ENCODE measurements at regions not wholly inside any gene's neighbourhood (a gene's known extent, or its start where the extent isn't known, plus 50 kb on each side); places are given as distances from the start of the nearest gene placed in this dataset.

GRCh38 chr6:68042339-68043121 is 592.6 kb upstream of the ADGRB3 start:
- 1% methylated on average over 4 of the region's 4 CpGs for WGBS (ENCODE audit: insufficient coverage, low coverage, missing lambda C conversion rate)
- no peak for TF ChIP-seq RREB1 (CRISPR knock-in tag; IDR thresholded peaks at IDR 0.05)
- peak; percentile 54; the same call in 1 of the 2 replicates for TF ChIP-seq ZNF644 (tag; IDR thresholded peaks at IDR 0.05; ENCODE audit: low read depth)
- TF ChIP-seq ZNF12 (CRISPR knock-in tag; IDR thresholded peaks at IDR 0.05), result no peak
- TF ChIP-seq ZBTB2 (IDR thresholded peaks at IDR 0.05), result no peak
- TF ChIP-seq GATAD2B (IDR thresholded peaks at IDR 0.05; ENCODE audit: borderline replicate concordance), result 0 out of 2 replicates have a peak, but pooled peaks have one; percentile 16
- no peak for TF ChIP-seq THAP7 (CRISPR knock-in tag; IDR thresholded peaks at IDR 0.05)
- no peak for TF ChIP-seq MXI1 (IDR thresholded peaks at IDR 0.05; ENCODE audit: low read depth, low read length)
- TF ChIP-seq NFIC (IDR thresholded peaks at IDR 0.05), result peak; percentile 25; the same call in 1 of the 2 replicates
- peak; percentile 27 for TF ChIP-seq DACH1 (IDR thresholded peaks at IDR 0.05; ENCODE audit: partially characterized antibody)
- TF ChIP-seq THRAP3 (IDR thresholded peaks at IDR 0.05; ENCODE audit: borderline replicate concordance), result no peak

More at GRCh38 chr6:68042339-68043121, 592.6 kb upstream of the ADGRB3 start:
- H3K9me3 ChIP-seq (replicated peaks; ENCODE audit: control insufficient read depth, insufficient read depth, low read depth, low read length), result 0 out of 2 replicates have a peak, but pooled peaks cover 5% of the 10 kb centered on the region
- H3K4me1 ChIP-seq (replicated peaks in 1 of 2; ENCODE audit: control insufficient read depth in 2 of 2, insufficient read depth in 2 of 2, low read length in 2 of 2), result peaks cover 0 to 4% of the 10 kb centered on the region in 2 experiments; a peak in 3 of 5 replicates
- in situ Hi-C loops (cut with MboI) (loop anchor here (5.0 kb wide), 1 partner anchor 155 kb away; no protein-coding TSS in a partner anchor), intact Hi-C loops (cut with micrococcal nuclease) (loop anchor here (1.0 to 2.0 kb wide), 2 partner anchors 153 to 612 kb away; no protein-coding TSS in a partner anchor)
- ChIA-PET CTCF (ENCODE audit: low intra/inter-chr PET ratio) (no interaction called here), POLR2A (interaction anchor here (0.6 kb wide), 1 partner anchor 161 kb away, joined by 3 read pairs; no protein-coding TSS in a partner anchor)
- H3K36me3 ChIP-seq (ENCODE audit: control insufficient read depth, insufficient read depth, low read length), result peaks cover 13% of the 10 kb centered on the region; the same call in 1 of the 3 replicates
- no peaks in the 10 kb centered on the region for H3K9me1 ChIP-seq (ENCODE audit: control insufficient read depth, insufficient read depth, low read length)
- peaks cover 87% of the 10 kb centered on the region for H3K79me2 ChIP-seq (ENCODE audit: control insufficient read depth, insufficient read depth, low read length)
- BruUV-seq (replicated peaks), result no TSS peak
- peak overlapping the region in 1 of 2 experiments; percentile 95; a peak in 2 of 4 replicates for H3K9ac ChIP-seq (ENCODE audit: insufficient read depth in 1 of 2, low read depth in 2 of 2, low read length in 2 of 2)
- no peaks in the 10 kb centered on the region for H3K27me3 ChIP-seq (ENCODE audit: control insufficient read depth in 2 of 2, insufficient read depth in 2 of 2, low read length in 2 of 2)
- H2AFZ ChIP-seq (ENCODE audit: low read depth, low read length), result peak overlapping the region; percentile 30
- no peak for FAIRE-seq
- DNase-seq (ENCODE audit: extremely low read depth in 1 of 4, low spot score in 3 of 4), result peak in 1 of 4 experiments; percentile 54
- H3K4me3 ChIP-seq, result peak overlapping the region; percentile 60
- H3K4me2 ChIP-seq (ENCODE audit: insufficient read depth, low read length), result peak overlapping the region; percentile 82
- peak overlapping the region; percentile 97 for H3K27ac ChIP-seq (ENCODE audit: extremely low read depth, low read depth, low read length)
- H4K20me1 ChIP-seq (replicated peaks; ENCODE audit: control insufficient read depth, insufficient read depth, low read length), result no peaks in the 10 kb centered on the region
- peak; percentile 44 for ATAC-seq

Measured in K562 (cell line).